Hepatocyte (in vitro differentiated cells): ENCODE measurements at regions not wholly inside any gene's neighbourhood (a gene's known extent, or its start where the extent isn't known, plus 50 kb on each side); places are given as distances from the start of the nearest gene placed in this dataset.

Experiments used
- EZH2 ChIP-seq: fragments of 200-600 bp; sonication (generic); IDR thresholded peaks from 2 replicates; pipeline ENCODE4 v1.6.1; 2016; ENCODE audit warnings: antibody characterized with exemption, mild to moderate bottlenecking, borderline replicate concordance
- EZH2phosphoT487 ChIP-seq: fragments of 200-600 bp; sonication (generic); IDR thresholded peaks from one replicate; pipeline ENCODE4 v1.6.1; 2018; ENCODE audit warnings: antibody characterized with exemption, mild to moderate bottlenecking, low read depth, moderate library complexity; ENCODE audit not compliant: unreplicated experiment, severe bottlenecking
- TF ChIP-seq, protein P1 (sequence below): fragments of 200-600 bp; sonication (generic); IDR thresholded peaks from 2 replicates; pipeline ENCODE4 v1.5.1; 2016; ENCODE audit warnings: antibody characterized with exemption, mild to moderate bottlenecking; ENCODE audit not compliant: poor library complexity

DNA sequence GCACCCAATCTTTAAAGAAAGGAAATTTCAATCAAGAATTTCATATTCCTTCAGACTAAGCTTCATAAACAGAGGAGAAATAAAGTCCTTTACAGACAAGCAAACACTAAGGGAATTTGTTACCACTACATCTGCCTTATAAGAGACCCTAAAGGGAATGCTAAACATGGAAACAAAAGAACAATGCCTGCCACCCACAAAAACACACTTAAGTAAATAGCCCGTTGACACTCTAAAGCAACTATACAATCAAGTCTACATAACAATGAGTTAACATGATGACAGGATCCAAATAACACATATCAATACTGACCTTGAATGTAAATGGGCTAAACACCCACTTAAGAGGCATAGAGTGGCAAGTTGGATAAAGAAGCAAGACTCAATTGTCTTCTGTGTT is 1056.9 kb upstream of the ATXN8OS start:
- TF ChIP-seq EZH2 (no peak), EZH2phosphoT487 (no peak)
- TF ChIP-seq, protein P1, sequence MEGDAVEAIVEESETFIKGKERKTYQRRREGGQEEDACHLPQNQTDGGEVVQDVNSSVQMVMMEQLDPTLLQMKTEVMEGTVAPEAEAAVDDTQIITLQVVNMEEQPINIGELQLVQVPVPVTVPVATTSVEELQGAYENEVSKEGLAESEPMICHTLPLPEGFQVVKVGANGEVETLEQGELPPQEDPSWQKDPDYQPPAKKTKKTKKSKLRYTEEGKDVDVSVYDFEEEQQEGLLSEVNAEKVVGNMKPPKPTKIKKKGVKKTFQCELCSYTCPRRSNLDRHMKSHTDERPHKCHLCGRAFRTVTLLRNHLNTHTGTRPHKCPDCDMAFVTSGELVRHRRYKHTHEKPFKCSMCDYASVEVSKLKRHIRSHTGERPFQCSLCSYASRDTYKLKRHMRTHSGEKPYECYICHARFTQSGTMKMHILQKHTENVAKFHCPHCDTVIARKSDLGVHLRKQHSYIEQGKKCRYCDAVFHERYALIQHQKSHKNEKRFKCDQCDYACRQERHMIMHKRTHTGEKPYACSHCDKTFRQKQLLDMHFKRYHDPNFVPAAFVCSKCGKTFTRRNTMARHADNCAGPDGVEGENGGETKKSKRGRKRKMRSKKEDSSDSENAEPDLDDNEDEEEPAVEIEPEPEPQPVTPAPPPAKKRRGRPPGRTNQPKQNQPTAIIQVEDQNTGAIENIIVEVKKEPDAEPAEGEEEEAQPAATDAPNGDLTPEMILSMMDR = no peak
